Thyroid gland (tissue), 4 donors: ENCODE measurements at regions not wholly inside any gene's neighbourhood (a gene's known extent, or its start where the extent isn't known, plus 50 kb on each side); places are given as distances from the start of the nearest gene placed in this dataset.
"Not testable (repeated sequence)": the region's sequence is repeated elsewhere in the genome, so short reads cannot be mapped to it uniquely, and the experiment has no call there.

Source experiments
- CTCF ChIP-seq, 6 experiments: fragments of 200-600 bp in 3 of 6; fragments of 450-650 bp in 3 of 6; sonication (generic) in 3 of 6; IDR thresholded peaks; one replicate each; pipeline ENCODE4 v1.5.1; 2016 to 2019; ENCODE audit warnings: antibody characterized with exemption in 6 of 6, mild to moderate bottlenecking in 2 of 6, inconsistent platforms in 1 of 6, moderate library complexity in 1 of 6
- POLR2A ChIP-seq, 2 donors: fragments of 450-650 bp; IDR thresholded peaks; one replicate each; pipeline ENCODE4 v1.6.1; 2017; ENCODE audit warnings: antibody characterized with exemption in 2 of 2, mild to moderate bottlenecking in 2 of 2, moderate library complexity in 1 of 2

DNA sequence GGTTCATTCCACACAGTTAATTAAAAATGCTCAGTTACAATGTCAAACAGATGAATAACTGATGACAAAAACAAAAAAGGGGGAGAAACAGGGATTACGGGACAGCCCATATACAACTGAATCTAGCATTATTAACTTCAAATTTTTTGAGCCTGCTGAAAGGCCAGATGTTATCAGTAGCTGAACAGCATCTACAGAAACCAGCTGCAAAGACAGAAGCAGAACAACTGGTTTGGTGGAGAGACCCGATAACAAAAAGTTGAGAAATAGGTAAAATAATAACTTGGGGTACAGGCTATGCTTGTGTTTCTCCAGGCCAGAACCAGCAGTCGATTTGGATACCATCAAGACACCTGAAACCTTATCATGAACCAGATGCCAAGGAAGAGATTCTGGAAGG is 109.8 kb downstream of the SEPTIN7 start:
- TF ChIP-seq CTCF, POLR2A (IDR thresholded peaks at IDR 0.05): not testable (repeated sequence)
